BJ (cell line): ENCODE measurements at regions not wholly inside any gene's neighbourhood (a gene's known extent, or its start where the extent isn't known, plus 50 kb on each side); places are given as distances from the start of the nearest gene placed in this dataset.

Experiments
- CTCF ChIA-PET: fragments of 350-600 bp; formaldehyde crosslinking; extraction: SDS; loops from one replicate; lab custom pipeline; 2021; ENCODE audit warnings: antibody characterized with exemption, inconsistent platforms; lab: Yijun Ruan, JAX
- POLR2A ChIA-PET: fragments of 300-600 bp; sonication (Branson Sonifier 250); formaldehyde crosslinking; extraction: SDS; loops from one replicate; lab custom pipeline; 2021; ENCODE audit warnings: antibody characterized with exemption; lab: Charles Lee
- DNase-seq: peaks from one replicate; pipeline ENCODE4 v3.0.0-alpha.2; 2011; ENCODE audit warnings: low read depth
- H3K27me3 ChIP-seq: 2 replicates; pipeline ENCODE4 v1.6.0; 2011; ENCODE audit warnings: low read length; ENCODE audit not compliant: control insufficient read depth, insufficient read depth
- H3K36me3 ChIP-seq: 2 replicates; pipeline ENCODE4 v1.5.1; 2011; ENCODE audit warnings: low read length; ENCODE audit not compliant: control insufficient read depth, insufficient read depth
- H3K4me3 ChIP-seq: 2 replicates; pipeline ENCODE4 v1.5.1; 2011; ENCODE audit warnings: low read depth, mild to moderate bottlenecking, control low read depth, low read length
- CTCF ChIP-seq: IDR thresholded peaks from 2 replicates; pipeline ENCODE4 v1.5.1; 2011; ENCODE audit warnings: low read depth, mild to moderate bottlenecking, control low read depth, inconsistent platforms, low read length, moderate library complexity; ENCODE audit not compliant: insufficient read depth

- Histone ChIP-seq H3K27me3 (no peaks in the 10 kb centered on the region), H3K4me3 (no peak overlapping the region), H3K36me3 (no peaks in the 10 kb centered on the region)
- DNase-seq: no peak
- TF ChIP-seq CTCF: no peak
- CTCF ChIA-PET: no interaction called here
- POLR2A ChIA-PET: no interaction called here
These were observed 97.2 kb downstream of the TMEM18 start for GRCh38 chr2:579961-580360.

GRCh38 chr2:579351-579886 is 97.8 kb downstream of the TMEM18 start:
- POLR2A ChIA-PET: no interaction called here
- CTCF ChIA-PET: no interaction called here
- no peak for TF ChIP-seq CTCF
- H3K4me3 ChIP-seq: no peak overlapping the region
- DNase-seq: no peak
- H3K36me3 ChIP-seq: no peaks in the 10 kb centered on the region
- H3K27me3 ChIP-seq: no peaks in the 10 kb centered on the region

GRCh38 chr2:576292-576691 is 100.9 kb downstream of the TMEM18 start:
- H3K36me3 ChIP-seq: no peaks in the 10 kb centered on the region
- ChIA-PET POLR2A (no interaction called here), CTCF (interaction anchor here (0.9 kb wide), 1 partner anchor 38 kb away, joined by 4 read pairs; no protein-coding TSS in a partner anchor)

GRCh38 chr2:575727-576236 is 101.4 kb downstream of the TMEM18 start:
- no peak overlapping the region for H3K4me3 ChIP-seq
- TF ChIP-seq CTCF: no peak
- H3K27me3 ChIP-seq: no peaks in the 10 kb centered on the region
- CTCF ChIA-PET: no interaction called here
- POLR2A ChIA-PET: no interaction called here
- no peak for DNase-seq
- H3K36me3 ChIP-seq: no peaks in the 10 kb centered on the region

More at GRCh38 chr2:576292-576691, 100.9 kb downstream of the TMEM18 start:
- TF ChIP-seq CTCF: no peak
- no peak overlapping the region for H3K4me3 ChIP-seq
- H3K27me3 ChIP-seq: no peaks in the 10 kb centered on the region
- no peak for DNase-seq

- ChIA-PET POLR2A (no interaction called here), CTCF (no interaction called here)
- H3K4me3 ChIP-seq: no peak overlapping the region
These were observed 102.0 kb downstream of the TMEM18 start for GRCh38 chr2:575030-575726.

More at GRCh38 chr2:575030-575726, 102.0 kb downstream of the TMEM18 start:
- TF ChIP-seq CTCF: no peak
- Histone ChIP-seq H3K36me3 (no peaks in the 10 kb centered on the region), H3K27me3 (no peaks in the 10 kb centered on the region)
- DNase-seq: no peak
